ENCODE measurements at regions not wholly inside any gene's neighbourhood (a gene's known extent, or its start where the extent isn't known, plus 50 kb on each side); places are given as distances from the start of the nearest gene placed in this dataset.

DNA sequence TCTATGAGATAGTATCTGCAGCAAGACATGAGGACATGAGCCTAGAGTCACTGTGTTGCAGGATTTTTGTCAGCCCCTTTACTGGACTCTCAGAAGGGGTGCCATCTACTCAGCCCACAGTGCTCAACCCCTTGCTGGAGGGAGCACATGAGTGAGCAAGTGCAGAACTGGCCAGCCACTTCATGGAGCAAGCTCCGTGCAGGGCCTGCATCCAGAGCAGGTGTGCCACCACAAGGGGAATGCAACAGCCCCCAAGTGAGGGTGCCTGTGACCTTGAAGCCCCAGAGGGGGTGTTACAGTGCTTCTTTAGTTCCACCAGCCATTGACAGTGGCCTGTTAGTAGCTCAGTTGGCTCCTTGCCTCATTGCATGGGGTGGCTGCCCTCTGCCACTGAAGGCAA lies 649.7 kb downstream of the PLPP3 start:
- no peaks in the 10 kb centered on the region for H4K20me1 ChIP-seq (ENCODE audit: insufficient read depth, low read length)
- POLR2A ChIA-PET, result no interaction called here
- CTCF ChIA-PET (ENCODE audit: low intra/inter-chr PET ratio, low total read pairs), result no interaction called here
- no peak overlapping the region for H3K4me2 ChIP-seq (ENCODE audit: low read depth, low read length)
- no CpG with 5 or more reads among the region's 1 CpG for WGBS (ENCODE audit: low lambda C conversion rate)
- H3K4me3 ChIP-seq (replicated peaks in 1 of 3; ENCODE audit: insufficient read depth in 1 of 3, low read depth in 2 of 3, low read length in 3 of 3), result no peak overlapping the region
- no peaks in the 10 kb centered on the region for H3K9me3 ChIP-seq (ENCODE audit: low read length)
- ATAC-seq (no peak), FAIRE-seq (no peak), DNase-seq (ENCODE audit: low spot score) (no peak)
- H3K9ac ChIP-seq (ENCODE audit: insufficient read depth, low read depth, low read length), result no peak overlapping the region
- intact Hi-C loops (cut with micrococcal nuclease; ENCODE audit: unreplicated experiment), result no loop called here
- no peaks in the 10 kb centered on the region for H3K4me1 ChIP-seq (ENCODE audit: insufficient read depth, low read length)
- no peaks in the 10 kb centered on the region for H3K27me3 ChIP-seq (ENCODE audit: control insufficient read depth in 1 of 2, insufficient read depth in 2 of 2, low read length in 2 of 2)
- H3K27ac ChIP-seq (ENCODE audit: extremely low read length, insufficient read depth, low read length), result no peak overlapping the region
- no TSS peak for BruUV-seq (replicated peaks)
- in situ Hi-C loops (cut with HindIII; ENCODE audit: extremely low pct_ligation_motif_present, low pct_unique_long_range_greater_than_20kb), result no loop called here
- TF ChIP-seq, protein P1, sequence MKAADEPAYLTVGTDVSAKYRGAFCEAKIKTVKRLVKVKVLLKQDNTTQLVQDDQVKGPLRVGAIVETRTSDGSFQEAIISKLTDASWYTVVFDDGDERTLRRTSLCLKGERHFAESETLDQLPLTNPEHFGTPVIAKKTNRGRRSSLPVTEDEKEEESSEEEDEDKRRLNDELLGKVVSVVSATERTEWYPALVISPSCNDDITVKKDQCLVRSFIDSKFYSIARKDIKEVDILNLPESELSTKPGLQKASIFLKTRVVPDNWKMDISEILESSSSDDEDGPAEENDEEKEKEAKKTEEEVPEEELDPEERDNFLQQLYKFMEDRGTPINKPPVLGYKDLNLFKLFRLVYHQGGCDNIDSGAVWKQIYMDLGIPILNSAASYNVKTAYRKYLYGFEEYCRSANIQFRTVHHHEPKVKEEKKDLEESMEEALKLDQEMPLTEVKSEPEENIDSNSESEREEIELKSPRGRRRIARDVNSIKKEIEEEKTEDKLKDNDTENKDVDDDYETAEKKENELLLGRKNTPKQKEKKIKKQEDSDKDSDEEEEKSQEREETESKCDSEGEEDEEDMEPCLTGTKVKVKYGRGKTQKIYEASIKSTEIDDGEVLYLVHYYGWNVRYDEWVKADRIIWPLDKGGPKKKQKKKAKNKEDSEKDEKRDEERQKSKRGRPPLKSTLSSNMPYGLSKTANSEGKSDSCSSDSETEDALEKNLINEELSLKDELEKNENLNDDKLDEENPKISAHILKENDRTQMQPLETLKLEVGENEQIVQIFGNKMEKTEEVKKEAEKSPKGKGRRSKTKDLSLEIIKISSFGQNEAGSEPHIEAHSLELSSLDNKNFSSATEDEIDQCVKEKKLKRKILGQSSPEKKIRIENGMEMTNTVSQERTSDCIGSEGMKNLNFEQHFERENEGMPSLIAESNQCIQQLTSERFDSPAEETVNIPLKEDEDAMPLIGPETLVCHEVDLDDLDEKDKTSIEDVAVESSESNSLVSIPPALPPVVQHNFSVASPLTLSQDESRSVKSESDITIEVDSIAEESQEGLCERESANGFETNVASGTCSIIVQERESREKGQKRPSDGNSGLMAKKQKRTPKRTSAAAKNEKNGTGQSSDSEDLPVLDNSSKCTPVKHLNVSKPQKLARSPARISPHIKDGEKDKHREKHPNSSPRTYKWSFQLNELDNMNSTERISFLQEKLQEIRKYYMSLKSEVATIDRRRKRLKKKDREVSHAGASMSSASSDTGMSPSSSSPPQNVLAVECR (CRISPR knock-in tag; IDR thresholded peaks at IDR 0.05; ENCODE audit: borderline replicate concordance), result no peak
- TF ChIP-seq DNMT3B (CRISPR knock-in tag; conservative IDR thresholded peaks at IDR 0.05), result no peak
- TF ChIP-seq ZNF234 (CRISPR knock-in tag; conservative IDR thresholded peaks at IDR 0.05), result no peak
- no peak for TF ChIP-seq PITX1 (CRISPR knock-in tag; IDR thresholded peaks at IDR 0.05)
- TF ChIP-seq MBNL3 (CRISPR knock-in tag; conservative IDR thresholded peaks at IDR 0.05), result no peak
- TF ChIP-seq, protein P2, sequence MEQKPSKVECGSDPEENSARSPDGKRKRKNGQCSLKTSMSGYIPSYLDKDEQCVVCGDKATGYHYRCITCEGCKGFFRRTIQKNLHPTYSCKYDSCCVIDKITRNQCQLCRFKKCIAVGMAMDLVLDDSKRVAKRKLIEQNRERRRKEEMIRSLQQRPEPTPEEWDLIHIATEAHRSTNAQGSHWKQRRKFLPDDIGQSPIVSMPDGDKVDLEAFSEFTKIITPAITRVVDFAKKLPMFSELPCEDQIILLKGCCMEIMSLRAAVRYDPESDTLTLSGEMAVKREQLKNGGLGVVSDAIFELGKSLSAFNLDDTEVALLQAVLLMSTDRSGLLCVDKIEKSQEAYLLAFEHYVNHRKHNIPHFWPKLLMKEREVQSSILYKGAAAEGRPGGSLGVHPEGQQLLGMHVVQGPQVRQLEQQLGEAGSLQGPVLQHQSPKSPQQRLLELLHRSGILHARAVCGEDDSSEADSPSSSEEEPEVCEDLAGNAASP (CRISPR knock-in tag; IDR thresholded peaks at IDR 0.05; ENCODE audit: borderline replicate concordance), result no peak
- TF ChIP-seq ARHGAP35 (CRISPR knock-in tag; IDR thresholded peaks at IDR 0.05; ENCODE audit: borderline replicate concordance), result no peak
- TF ChIP-seq SRY (CRISPR knock-in tag; IDR thresholded peaks at IDR 0.05), result no peak
- TF ChIP-seq, protein P3, sequence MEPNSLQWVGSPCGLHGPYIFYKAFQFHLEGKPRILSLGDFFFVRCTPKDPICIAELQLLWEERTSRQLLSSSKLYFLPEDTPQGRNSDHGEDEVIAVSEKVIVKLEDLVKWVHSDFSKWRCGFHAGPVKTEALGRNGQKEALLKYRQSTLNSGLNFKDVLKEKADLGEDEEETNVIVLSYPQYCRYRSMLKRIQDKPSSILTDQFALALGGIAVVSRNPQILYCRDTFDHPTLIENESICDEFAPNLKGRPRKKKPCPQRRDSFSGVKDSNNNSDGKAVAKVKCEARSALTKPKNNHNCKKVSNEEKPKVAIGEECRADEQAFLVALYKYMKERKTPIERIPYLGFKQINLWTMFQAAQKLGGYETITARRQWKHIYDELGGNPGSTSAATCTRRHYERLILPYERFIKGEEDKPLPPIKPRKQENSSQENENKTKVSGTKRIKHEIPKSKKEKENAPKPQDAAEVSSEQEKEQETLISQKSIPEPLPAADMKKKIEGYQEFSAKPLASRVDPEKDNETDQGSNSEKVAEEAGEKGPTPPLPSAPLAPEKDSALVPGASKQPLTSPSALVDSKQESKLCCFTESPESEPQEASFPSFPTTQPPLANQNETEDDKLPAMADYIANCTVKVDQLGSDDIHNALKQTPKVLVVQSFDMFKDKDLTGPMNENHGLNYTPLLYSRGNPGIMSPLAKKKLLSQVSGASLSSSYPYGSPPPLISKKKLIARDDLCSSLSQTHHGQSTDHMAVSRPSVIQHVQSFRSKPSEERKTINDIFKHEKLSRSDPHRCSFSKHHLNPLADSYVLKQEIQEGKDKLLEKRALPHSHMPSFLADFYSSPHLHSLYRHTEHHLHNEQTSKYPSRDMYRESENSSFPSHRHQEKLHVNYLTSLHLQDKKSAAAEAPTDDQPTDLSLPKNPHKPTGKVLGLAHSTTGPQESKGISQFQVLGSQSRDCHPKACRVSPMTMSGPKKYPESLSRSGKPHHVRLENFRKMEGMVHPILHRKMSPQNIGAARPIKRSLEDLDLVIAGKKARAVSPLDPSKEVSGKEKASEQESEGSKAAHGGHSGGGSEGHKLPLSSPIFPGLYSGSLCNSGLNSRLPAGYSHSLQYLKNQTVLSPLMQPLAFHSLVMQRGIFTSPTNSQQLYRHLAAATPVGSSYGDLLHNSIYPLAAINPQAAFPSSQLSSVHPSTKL (CRISPR knock-in tag; IDR thresholded peaks at IDR 0.05), result no peak
- no peak for TF ChIP-seq PLRG1 (conservative IDR thresholded peaks at IDR 0.05)
- TF ChIP-seq ZNF615 (CRISPR knock-in tag; IDR thresholded peaks at IDR 0.05; ENCODE audit: borderline replicate concordance), result no peak
- no peak for TF ChIP-seq RARA (CRISPR knock-in tag; IDR thresholded peaks at IDR 0.05)
- no peak for TF ChIP-seq ZNF678 (CRISPR knock-in tag; IDR thresholded peaks at IDR 0.05)
- no peak for TF ChIP-seq RAD21 (CRISPR knock-in tag; IDR thresholded peaks at IDR 0.05)
- H3K36me3 ChIP-seq (replicated peaks in 1 of 2; ENCODE audit: control insufficient read depth in 1 of 2, insufficient read depth in 2 of 2, low read length in 2 of 2), result no peaks in the 10 kb centered on the region
- no peak overlapping the region for H2AFZ ChIP-seq (ENCODE audit: low read length)
- H3K79me2 ChIP-seq (ENCODE audit: insufficient read depth, low read length), result no peaks in the 10 kb centered on the region
